ENCODE measurements at regions not wholly inside any gene's neighbourhood (a gene's known extent, or its start where the extent isn't known, plus 50 kb on each side); places are given as distances from the start of the nearest gene placed in this dataset.

- H3K4me2 ChIP-seq (ENCODE audit: insufficient read depth, low read length): no peak overlapping the region
- POLR2A ChIA-PET: no interaction called here
- no peaks in the 10 kb centered on the region for H3K9me1 ChIP-seq (replicated peaks; ENCODE audit: control insufficient read depth, extremely low read depth, insufficient read depth, low read length)
- no peak overlapping the region for H3K4me3 ChIP-seq (replicated peaks in 1 of 3; ENCODE audit: insufficient read depth in 1 of 3, low read depth in 1 of 3, low read length in 3 of 3)
- H3K27me3 ChIP-seq (ENCODE audit: control insufficient read depth in 2 of 2, insufficient read depth in 2 of 2, low read length in 2 of 2): no peaks in the 10 kb centered on the region
- H3K9me3 ChIP-seq (replicated peaks; ENCODE audit: control insufficient read depth, insufficient read depth, low read length): no peaks in the 10 kb centered on the region
- no peak for DNase-seq (ENCODE audit: low read depth, low spot score)
- no peak overlapping the region for H3K9ac ChIP-seq (replicated peaks; ENCODE audit: extremely low read depth, insufficient read depth, low read length)
- no peaks in the 10 kb centered on the region for H3K79me2 ChIP-seq (ENCODE audit: control insufficient read depth, insufficient read depth, low read length)
- no peak overlapping the region for H3K27ac ChIP-seq (ENCODE audit: insufficient read depth, low read depth, low read length)
- H4K20me1 ChIP-seq (replicated peaks; ENCODE audit: control insufficient read depth, extremely low read depth, insufficient read depth, low read length): no peaks in the 10 kb centered on the region
- BruUV-seq (replicated peaks): no TSS peak
- FAIRE-seq: no peak
- TF ChIP-seq GATA2 (IDR thresholded peaks at IDR 0.05; ENCODE audit: insufficient read depth, insufficient read length, low read depth, low read length): no peak
- no peak for TF ChIP-seq MYC (IDR thresholded peaks at IDR 0.05; ENCODE audit: low read depth, low read length)
- TF ChIP-seq FOS (IDR thresholded peaks at IDR 0.05; ENCODE audit: borderline replicate concordance, insufficient read depth, low read length): no peak
- no peak for TF ChIP-seq POLR2A (IDR thresholded peaks at IDR 0.05; ENCODE audit: low read depth, low read length)
- no peak for TF ChIP-seq POLR2AphosphoS5 (IDR thresholded peaks at IDR 0.05; ENCODE audit: insufficient read depth, low read depth, low read length)
- no peak for TF ChIP-seq CTCF (IDR thresholded peaks at IDR 0.05; ENCODE audit: extremely low read depth in 1 of 2, insufficient read depth in 1 of 2, low read depth in 1 of 2, low read length in 2 of 2)
- no peak for TF ChIP-seq EZH2 (IDR thresholded peaks at IDR 0.05; ENCODE audit: borderline replicate concordance, low read depth, low read length, severe bottlenecking)
- dilution Hi-C loops (cut with MboI; ENCODE audit: extremely low pct_ligation_motif_present, low sequenced_read_pairs): no loop called here
- intact Hi-C loops (cut with micrococcal nuclease): no loop called here
- no peaks in the 10 kb centered on the region for H3K36me3 ChIP-seq (ENCODE audit: control insufficient read depth in 2 of 2, extremely low read depth in 1 of 2, insufficient read depth in 2 of 2, low read length in 2 of 2)
- CTCF ChIA-PET: no interaction called here
- H3K4me1 ChIP-seq (ENCODE audit: control insufficient read depth, extremely low read depth, insufficient read depth, low read length): no peaks in the 10 kb centered on the region
- H2AFZ ChIP-seq (ENCODE audit: low read depth, low read length): no peak overlapping the region
Measured at GRCh38 chr16:22736791-22737190, 77.2 kb upstream of the HS3ST2 start.

GRCh38 chr16:22739077-22739476 lies 74.9 kb upstream of the HS3ST2 start:
- CTCF ChIA-PET: no interaction called here
- POLR2A ChIA-PET: no interaction called here

More at GRCh38 chr16:22739077-22739476, 74.9 kb upstream of the HS3ST2 start:
- Histone ChIP-seq H3K36me3 (ENCODE audit: control insufficient read depth in 2 of 2, extremely low read depth in 1 of 2, insufficient read depth in 2 of 2, low read length in 2 of 2) (no peaks in the 10 kb centered on the region), H4K20me1 (replicated peaks; ENCODE audit: control insufficient read depth, extremely low read depth, insufficient read depth, low read length) (no peaks in the 10 kb centered on the region), H3K9me1 (replicated peaks; ENCODE audit: control insufficient read depth, extremely low read depth, insufficient read depth, low read length) (no peaks in the 10 kb centered on the region), H3K9ac (replicated peaks; ENCODE audit: extremely low read depth, insufficient read depth, low read length) (no peak overlapping the region), H3K4me1 (ENCODE audit: control insufficient read depth, extremely low read depth, insufficient read depth, low read length) (no peaks in the 10 kb centered on the region), H3K9me3 (replicated peaks; ENCODE audit: control insufficient read depth, insufficient read depth, low read length) (no peaks in the 10 kb centered on the region), H3K27me3 (ENCODE audit: control insufficient read depth in 2 of 2, insufficient read depth in 2 of 2, low read length in 2 of 2) (no peaks in the 10 kb centered on the region), H2AFZ (ENCODE audit: low read depth, low read length) (no peak overlapping the region), H3K4me3 (replicated peaks in 1 of 3; ENCODE audit: insufficient read depth in 1 of 3, low read depth in 1 of 3, low read length in 3 of 3) (no peak overlapping the region), H3K79me2 (ENCODE audit: control insufficient read depth, insufficient read depth, low read length) (no peaks in the 10 kb centered on the region), H3K4me2 (ENCODE audit: insufficient read depth, low read length) (no peak overlapping the region), H3K27ac (ENCODE audit: insufficient read depth, low read depth, low read length) (no peak overlapping the region)
- FAIRE-seq (no peak), DNase-seq (ENCODE audit: low read depth, low spot score) (no peak)
- intact Hi-C loops (cut with micrococcal nuclease) (no loop called here), dilution Hi-C loops (cut with MboI; ENCODE audit: extremely low pct_ligation_motif_present, low sequenced_read_pairs) (no loop called here)
- no peak for TF ChIP-seq POLR2A (IDR thresholded peaks at IDR 0.05; ENCODE audit: low read depth, low read length)
- no peak for TF ChIP-seq CTCF (IDR thresholded peaks at IDR 0.05; ENCODE audit: extremely low read depth in 1 of 2, insufficient read depth in 1 of 2, low read depth in 1 of 2, low read length in 2 of 2)
- no peak for TF ChIP-seq MAX (IDR thresholded peaks at IDR 0.05; ENCODE audit: insufficient read depth, insufficient read length)
- no peak for TF ChIP-seq JUN (IDR thresholded peaks at IDR 0.05; ENCODE audit: borderline replicate concordance, insufficient read depth, insufficient read length, low read depth)
- TF ChIP-seq FOS (IDR thresholded peaks at IDR 0.05; ENCODE audit: borderline replicate concordance, insufficient read depth, low read length): no peak
- TF ChIP-seq EZH2 (IDR thresholded peaks at IDR 0.05; ENCODE audit: borderline replicate concordance, low read depth, low read length, severe bottlenecking): no peak
- no peak for TF ChIP-seq GATA2 (IDR thresholded peaks at IDR 0.05; ENCODE audit: insufficient read depth, insufficient read length, low read depth, low read length)
- no peak for TF ChIP-seq POLR2AphosphoS5 (IDR thresholded peaks at IDR 0.05; ENCODE audit: insufficient read depth, low read depth, low read length)
- no peak for TF ChIP-seq MYC (IDR thresholded peaks at IDR 0.05; ENCODE audit: low read depth, low read length)
- BruUV-seq (replicated peaks): no TSS peak

Data from endothelial cell of umbilical vein (primary cell).